H9 (cell line): ENCODE measurements at regions not wholly inside any gene's neighbourhood (a gene's known extent, or its start where the extent isn't known, plus 50 kb on each side); places are given as distances from the start of the nearest gene placed in this dataset.
"Not testable (repeated sequence)": the region's sequence is repeated elsewhere in the genome, so short reads cannot be mapped to it uniquely, and the experiment has no call there.

ENCODE experiments used
- DNase-seq: peaks from one replicate; pipeline ENCODE4 v3.0.0-alpha.2; 2017
- H2AFZ ChIP-seq: one replicate; pipeline ENCODE4 v1.6.1; 2013; ENCODE audit warnings: mild to moderate bottlenecking, low read length, control low read depth, moderate library complexity
- H2AK5ac ChIP-seq: 2 replicates; pipeline ENCODE4 v1.6.1; 2013; ENCODE audit warnings: low read length, control low read depth, mixed read lengths; ENCODE audit not compliant: insufficient read length
- H2BK120ac ChIP-seq: one replicate; pipeline ENCODE4 v1.6.1; 2013; ENCODE audit warnings: low read depth, mild to moderate bottlenecking, low read length, control low read depth, inconsistent platforms; ENCODE audit not compliant: poor library complexity, severe bottlenecking
- H2BK12ac ChIP-seq: 2 replicates; pipeline ENCODE4 v1.6.1; 2013; ENCODE audit warnings: low read length, control low read depth, mixed read lengths, low read depth; ENCODE audit not compliant: insufficient read length
- H2BK15ac ChIP-seq: 2 replicates; pipeline ENCODE4 v1.6.1; 2013; ENCODE audit warnings: low read depth, low read length, control low read depth
- H2BK20ac ChIP-seq: one replicate; pipeline ENCODE4 v1.6.1; 2013; ENCODE audit warnings: low read depth, mild to moderate bottlenecking, low read length, control low read depth, inconsistent platforms; ENCODE audit not compliant: poor library complexity, severe bottlenecking
- H2BK5ac ChIP-seq: 2 replicates; pipeline ENCODE4 v1.6.1; 2013; ENCODE audit warnings: low read length, control low read depth, mixed read lengths; ENCODE audit not compliant: insufficient read length
- H3K14ac ChIP-seq: 2 replicates; pipeline ENCODE4 v1.6.1; 2013; ENCODE audit warnings: low read length, control low read depth; ENCODE audit not compliant: insufficient read depth
- H3K18ac ChIP-seq: 2 replicates; pipeline ENCODE4 v1.6.1; 2013; ENCODE audit warnings: low read depth, mild to moderate bottlenecking, mixed read lengths, low read length, control low read depth; ENCODE audit not compliant: insufficient read length
- H3K23ac ChIP-seq: 2 replicates; pipeline ENCODE4 v1.6.1; 2013; ENCODE audit warnings: low read length, control low read depth, mixed read lengths, low read depth; ENCODE audit not compliant: insufficient read length
- H3K23me2 ChIP-seq: 2 replicates; pipeline ENCODE4 v1.6.1; 2013; ENCODE audit warnings: low read depth, mild to moderate bottlenecking, mixed read lengths, low read length, control low read depth; ENCODE audit not compliant: insufficient read length, poor library complexity, severe bottlenecking
- H3K27ac ChIP-seq: 2 replicates; pipeline ENCODE4 v1.5.1; 2013; ENCODE audit warnings: low read length, control low read depth, mixed read lengths, low read depth; ENCODE audit not compliant: insufficient read length
- H3K27me3 ChIP-seq: 2 replicates; pipeline ENCODE4 v1.6.1; 2013; ENCODE audit warnings: low read length, control low read depth, inconsistent platforms; ENCODE audit not compliant: insufficient read depth
- H3K4ac ChIP-seq: 2 replicates; pipeline ENCODE4 v1.6.1; 2013; ENCODE audit warnings: low read depth, mild to moderate bottlenecking, control low read depth, inconsistent platforms, low read length, moderate library complexity
- H3K4me1 ChIP-seq: 2 replicates; pipeline ENCODE4 v1.6.1; 2013; ENCODE audit warnings: low read length, control low read depth, inconsistent platforms; ENCODE audit not compliant: insufficient read depth
- H3K4me2 ChIP-seq: 2 replicates; pipeline ENCODE4 v1.6.1; 2013; ENCODE audit warnings: low read length, control low read depth, mixed read lengths; ENCODE audit not compliant: insufficient read length, insufficient read depth
- H3K56ac ChIP-seq: 2 replicates; pipeline ENCODE4 v1.6.1; 2013; ENCODE audit warnings: low read depth, mild to moderate bottlenecking, mixed read lengths, low read length, control low read depth; ENCODE audit not compliant: insufficient read length
- H3K79me1 ChIP-seq: 2 replicates; pipeline ENCODE4 v1.6.1; 2013; ENCODE audit warnings: low read depth, mild to moderate bottlenecking, moderate library complexity, low read length, control low read depth, inconsistent platforms; ENCODE audit not compliant: insufficient read depth, poor library complexity, severe bottlenecking
- H3K79me2 ChIP-seq: 2 replicates; pipeline ENCODE4 v1.6.1; 2013; ENCODE audit warnings: low read length, control low read depth, inconsistent platforms; ENCODE audit not compliant: insufficient read depth
- H3K9ac ChIP-seq: 2 replicates; pipeline ENCODE4 v1.6.1; 2013; ENCODE audit warnings: low read length, control low read depth, mixed read lengths; ENCODE audit not compliant: insufficient read length; ENCODE audit errors: extremely low read depth
- H3K9me3 ChIP-seq: one replicate; pipeline ENCODE4 v1.6.1; 2013; ENCODE audit warnings: low read depth, low read length, inconsistent platforms; ENCODE audit not compliant: control insufficient read depth
- H3T11ph ChIP-seq: one replicate; pipeline ENCODE4 v1.6.1; 2013; ENCODE audit warnings: mild to moderate bottlenecking, low read length, control low read depth, inconsistent platforms
- H4K20me1 ChIP-seq: one replicate; pipeline ENCODE4 v1.6.1; 2013; ENCODE audit not compliant: control insufficient read depth, insufficient read length, insufficient read depth
- H4K5ac ChIP-seq: 2 replicates; pipeline ENCODE4 v1.6.1; 2013; ENCODE audit warnings: low read depth, mild to moderate bottlenecking, mixed read lengths, low read length, control low read depth; ENCODE audit not compliant: insufficient read length
- H4K8ac ChIP-seq: replicated peaks from 2 replicates; pipeline ENCODE4 v1.6.1; 2013; ENCODE audit warnings: low read length, control low read depth, mixed read lengths, low read depth; ENCODE audit not compliant: insufficient read length
- H4K91ac ChIP-seq: 2 replicates; pipeline ENCODE4 v1.6.1; 2013; ENCODE audit warnings: low read depth, mild to moderate bottlenecking, moderate library complexity, mixed read lengths, low read length, control low read depth; ENCODE audit not compliant: insufficient read length
- H3K27ac Mint-ChIP-seq, 3 experiments: 2 replicates in 2 of 3; 3 replicates in 1 of 3; pipeline ENCODE4 v1.8.0; 2020 to 2021; ENCODE audit warnings: mixed read lengths in 3 of 3, mild to moderate bottlenecking in 1 of 3, moderate library complexity in 1 of 3
- H3K27me3 Mint-ChIP-seq: 2 replicates; pipeline ENCODE4 v1.8.0; 2021; ENCODE audit warnings: low read depth, mild to moderate bottlenecking, moderate library complexity, mixed read lengths
- H3K36me3 Mint-ChIP-seq, 3 experiments: 2 replicates in 2 of 3; 3 replicates in 1 of 3; pipeline ENCODE4 v1.8.0; 2020 to 2021; ENCODE audit warnings: low read depth in 3 of 3, mixed read lengths in 3 of 3; ENCODE audit not compliant: insufficient read depth in 1 of 3
- H3K4me1 Mint-ChIP-seq, 2 experiments: 2 replicates each; pipeline ENCODE4 v1.8.0; 2020; ENCODE audit warnings: mixed read lengths in 2 of 2
- H3K4me3 Mint-ChIP-seq, 2 experiments: 2 replicates in 1 of 2; 3 replicates in 1 of 2; pipeline ENCODE4 v1.8.0; 2020 to 2021; ENCODE audit warnings: mild to moderate bottlenecking in 2 of 2, mixed read lengths in 2 of 2, moderate library complexity in 1 of 2
- H3K9me3 Mint-ChIP-seq, 2 experiments: 2 replicates in 1 of 2; 3 replicates in 1 of 2; pipeline ENCODE4 v1.8.0; 2020; ENCODE audit warnings: mild to moderate bottlenecking in 2 of 2, mixed read lengths in 2 of 2, moderate library complexity in 1 of 2
- WGBS: extraction: QIAGEN DNeasy Blood & Tissue Kit; methylation state at CpG from one replicate; pipeline ENCODE4 v1.1.7; 2013; ENCODE audit warnings: missing lambda C conversion rate, low lambda C conversion rate, mixed read lengths; ENCODE audit not compliant: insufficient read length; ENCODE audit errors: extremely low coverage; 5-methylcytosine and 5-hydroxymethylcytosine counted together

DNA sequence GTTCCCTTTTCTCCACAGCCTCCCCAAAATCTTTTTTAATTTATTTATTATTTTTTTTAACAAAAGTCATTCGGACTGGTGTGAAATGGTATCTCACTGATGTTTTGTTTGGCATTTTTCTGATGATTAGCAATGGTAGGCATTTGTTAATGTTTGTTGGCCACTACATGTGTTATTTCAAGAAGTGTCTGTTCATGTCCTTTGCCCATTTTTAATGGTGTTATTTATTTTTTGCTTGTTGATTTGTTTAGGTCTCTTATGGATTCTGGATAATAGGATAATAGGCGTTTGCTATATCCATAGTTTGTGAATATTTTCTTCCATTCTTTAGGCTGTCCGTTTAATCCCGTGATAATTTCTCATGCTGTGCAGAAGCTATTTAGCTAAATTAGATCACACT is 596.5 kb upstream of the DEFB115 start:
- not testable (repeated sequence) for H3K4me1 ChIP-seq, H2BK15ac ChIP-seq, H2BK20ac ChIP-seq, H3K27ac Mint-ChIP-seq, H3K23ac ChIP-seq, H3K4me2 ChIP-seq, H3K27ac ChIP-seq, H3K14ac ChIP-seq, H4K20me1 ChIP-seq, H3K18ac ChIP-seq, H4K8ac ChIP-seq, H3K79me1 ChIP-seq, H3K56ac ChIP-seq, H3K9ac ChIP-seq, H2BK120ac ChIP-seq, DNase-seq, H2AK5ac ChIP-seq, H2BK5ac ChIP-seq, H3K79me2 ChIP-seq, H4K91ac ChIP-seq, H3K4ac ChIP-seq, H3K4me1 Mint-ChIP-seq, H3K27me3 Mint-ChIP-seq, H3K23me2 ChIP-seq, H3T11ph ChIP-seq, H3K27me3 ChIP-seq, H3K36me3 Mint-ChIP-seq, H3K4me3 Mint-ChIP-seq, H2AFZ ChIP-seq, H2BK12ac ChIP-seq, H4K5ac ChIP-seq
- no CpG with 5 or more reads among the region's 4 CpGs for WGBS
- peaks cover 54 to 64% of the 10 kb centered on the region in 2 experiments for H3K9me3 Mint-ChIP-seq
- H3K9me3 ChIP-seq: peaks cover 20% of the 10 kb centered on the region

GRCh38 chr20:30668418-30668817 is 589.0 kb upstream of the DEFB115 start:
- not testable (repeated sequence) for DNase-seq, H3K27ac ChIP-seq, H3K4me2 ChIP-seq, H3K9me3 ChIP-seq, H3K4me3 Mint-ChIP-seq, H3K23ac ChIP-seq, H3K4me1 ChIP-seq, H3K56ac ChIP-seq, H4K20me1 ChIP-seq, H2AK5ac ChIP-seq, H2BK120ac ChIP-seq, H3K27me3 ChIP-seq, H3K14ac ChIP-seq, H3K27me3 Mint-ChIP-seq, H2BK20ac ChIP-seq, H3K9ac ChIP-seq, H3K79me1 ChIP-seq, H4K91ac ChIP-seq, H4K8ac ChIP-seq, H3K79me2 ChIP-seq, H4K5ac ChIP-seq, H3K4me1 Mint-ChIP-seq, H3K27ac Mint-ChIP-seq, H3T11ph ChIP-seq, H3K4ac ChIP-seq, H2BK15ac ChIP-seq, H3K23me2 ChIP-seq, H2BK5ac ChIP-seq, H3K18ac ChIP-seq, H2AFZ ChIP-seq, H2BK12ac ChIP-seq
- WGBS: no CpG with 5 or more reads among the region's 2 CpGs
- Mint-ChIP-seq H3K9me3 (peaks cover 69 to 77% of the 10 kb centered on the region in 2 experiments), H3K36me3 (peaks cover 0 to 12% (median 4%) of the 10 kb centered on the region in 3 experiments; a peak in 5 of 7 replicates)
